ENCODE measurements at regions not wholly inside any gene's neighbourhood (a gene's known extent, or its start where the extent isn't known, plus 50 kb on each side); places are given as distances from the start of the nearest gene placed in this dataset.
A peak's percentile ranks its signal among the peaks of the same experiment; 100 is the strongest.

DNA sequence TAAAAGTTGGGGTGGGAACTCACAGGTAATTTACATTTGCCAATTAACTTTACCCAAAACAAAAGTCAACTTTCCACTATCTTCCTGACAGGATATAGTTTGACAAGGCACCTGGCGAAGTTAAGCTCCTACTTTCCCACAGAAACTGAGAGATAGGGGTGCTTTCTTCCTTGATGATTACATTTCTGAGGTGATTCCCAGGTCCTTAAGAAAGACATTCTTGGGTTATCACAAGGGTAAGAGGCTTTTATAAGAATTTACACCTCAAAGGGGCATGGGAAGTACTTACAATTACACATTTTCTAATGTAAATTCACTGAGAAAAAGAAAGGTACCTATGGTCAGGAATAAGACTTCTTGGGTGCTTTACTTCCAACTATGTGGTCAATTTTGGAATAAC, 660.9 kb upstream of the MGAT4C start:
- Histone ChIP-seq H3K4me1 (ENCODE audit: control insufficient read depth, insufficient read depth, low read length) (no peaks in the 10 kb centered on the region; the same call in 1 of the 2 replicates), H3K9ac (ENCODE audit: low read length) (no peak overlapping the region), H3K36me3 (ENCODE audit: control insufficient read depth, insufficient read depth, low read length) (peaks cover 10% of the 10 kb centered on the region; the same call in 1 of the 2 replicates), H3K27ac (ENCODE audit: low read depth, low read length) (no peak overlapping the region), H3K9me3 (ENCODE audit: control insufficient read depth, insufficient read depth, low read depth, low read length) (peaks cover 11% of the 10 kb centered on the region), H3K27me3 (ENCODE audit: control insufficient read depth, insufficient read depth, low read length) (no peaks in the 10 kb centered on the region), H3K4me3 (ENCODE audit: low read depth, low read length) (no peak overlapping the region)

DNA sequence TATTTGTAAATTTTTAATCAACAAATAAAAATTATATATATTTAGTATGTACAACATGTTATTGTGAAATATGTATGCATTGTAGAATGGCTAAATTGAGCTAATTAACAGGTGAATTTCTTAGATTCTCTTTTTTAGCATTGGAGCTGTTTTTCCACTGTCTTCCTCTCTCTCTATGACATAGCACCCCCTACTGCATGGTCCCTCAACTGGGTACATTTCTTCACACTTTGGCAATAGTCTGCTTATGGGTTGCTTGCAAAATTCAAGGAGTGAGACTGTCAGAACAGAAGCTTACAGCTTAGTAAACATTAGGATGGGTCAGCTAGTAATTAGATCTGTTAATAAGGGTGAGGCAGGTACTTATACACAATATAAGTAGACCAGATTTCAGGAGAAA, 658.5 kb upstream of the MGAT4C start:
- H3K9me3 ChIP-seq (ENCODE audit: control insufficient read depth, insufficient read depth, low read depth, low read length) = peaks cover 13% of the 10 kb centered on the region
- H3K27ac ChIP-seq (ENCODE audit: low read depth, low read length) = no peak overlapping the region
- H3K36me3 ChIP-seq (ENCODE audit: control insufficient read depth, insufficient read depth, low read length) = peaks cover 10% of the 10 kb centered on the region; the same call in 1 of the 2 replicates
- no peak overlapping the region for H3K9ac ChIP-seq (ENCODE audit: low read length)
- H3K4me1 ChIP-seq (ENCODE audit: control insufficient read depth, insufficient read depth, low read length) = no peaks in the 10 kb centered on the region; the same call in 1 of the 2 replicates
- H3K4me3 ChIP-seq (ENCODE audit: low read depth, low read length) = no peak overlapping the region
- no peaks in the 10 kb centered on the region for H3K27me3 ChIP-seq (ENCODE audit: control insufficient read depth, insufficient read depth, low read length)

DNA sequence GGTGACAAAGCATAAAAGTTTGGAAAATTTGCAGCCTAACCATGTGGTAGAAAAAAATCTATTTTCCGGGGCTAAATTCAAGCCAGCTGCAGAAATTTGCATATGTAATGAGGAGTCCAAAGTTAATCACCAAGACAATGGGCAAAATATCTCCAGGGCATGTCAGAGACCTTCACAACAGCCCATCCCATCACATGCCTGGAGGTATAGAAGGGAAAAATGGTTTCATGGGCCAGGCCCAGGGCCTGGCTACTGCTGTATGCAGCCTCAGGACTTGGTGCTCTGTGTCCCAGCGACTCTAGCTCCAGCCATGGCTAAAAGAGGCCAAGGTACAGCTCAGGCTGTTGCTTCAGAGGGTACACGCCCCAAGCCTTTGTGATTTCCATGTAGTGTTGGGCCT, 655.8 kb upstream of the MGAT4C start:
- Histone ChIP-seq H3K27ac (ENCODE audit: low read depth, low read length) (no peak overlapping the region), H3K4me3 (ENCODE audit: low read depth, low read length) (no peak overlapping the region), H3K9me3 (ENCODE audit: control insufficient read depth, insufficient read depth, low read depth, low read length) (peaks cover 13% of the 10 kb centered on the region), H3K4me1 (ENCODE audit: control insufficient read depth, insufficient read depth, low read length) (no peaks in the 10 kb centered on the region; the same call in 1 of the 2 replicates), H3K9ac (ENCODE audit: low read length) (no peak overlapping the region), H3K36me3 (ENCODE audit: control insufficient read depth, insufficient read depth, low read length) (peaks cover 10% of the 10 kb centered on the region; the same call in 1 of the 2 replicates), H3K27me3 (ENCODE audit: control insufficient read depth, insufficient read depth, low read length) (no peaks in the 10 kb centered on the region)

DNA sequence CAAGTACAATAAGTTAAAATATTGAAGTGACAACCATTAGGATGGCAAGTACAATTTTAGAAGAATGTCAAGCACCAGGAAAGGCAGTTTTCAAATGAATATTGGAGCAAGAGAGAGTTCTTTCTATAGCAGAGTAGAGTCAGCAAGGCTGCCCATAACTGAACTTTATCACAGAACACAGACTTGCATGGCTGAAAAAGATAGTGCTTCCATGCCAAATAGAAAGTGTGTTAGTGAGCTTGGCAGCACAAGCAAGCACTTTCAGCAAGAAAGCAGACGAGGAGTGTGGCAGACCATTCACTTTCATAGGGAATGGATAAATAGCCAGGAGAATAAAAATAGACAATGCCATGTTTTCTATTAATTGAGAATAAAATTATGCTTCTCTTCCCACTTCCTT, 647.0 kb upstream of the MGAT4C start:
- no peaks in the 10 kb centered on the region for H3K27me3 ChIP-seq (ENCODE audit: control insufficient read depth, insufficient read depth, low read length)
- no peak overlapping the region for H3K9ac ChIP-seq (ENCODE audit: low read length)
- H3K27ac ChIP-seq (ENCODE audit: low read depth, low read length) = no peak overlapping the region
- H3K9me3 ChIP-seq (ENCODE audit: control insufficient read depth, insufficient read depth, low read depth, low read length) = no peaks in the 10 kb centered on the region
- no peaks in the 10 kb centered on the region for H3K4me1 ChIP-seq (ENCODE audit: control insufficient read depth, insufficient read depth, low read length)
- no peaks in the 10 kb centered on the region for H3K36me3 ChIP-seq (ENCODE audit: control insufficient read depth, insufficient read depth, low read length)
- no peak overlapping the region for H3K4me3 ChIP-seq (ENCODE audit: low read depth, low read length)

DNA sequence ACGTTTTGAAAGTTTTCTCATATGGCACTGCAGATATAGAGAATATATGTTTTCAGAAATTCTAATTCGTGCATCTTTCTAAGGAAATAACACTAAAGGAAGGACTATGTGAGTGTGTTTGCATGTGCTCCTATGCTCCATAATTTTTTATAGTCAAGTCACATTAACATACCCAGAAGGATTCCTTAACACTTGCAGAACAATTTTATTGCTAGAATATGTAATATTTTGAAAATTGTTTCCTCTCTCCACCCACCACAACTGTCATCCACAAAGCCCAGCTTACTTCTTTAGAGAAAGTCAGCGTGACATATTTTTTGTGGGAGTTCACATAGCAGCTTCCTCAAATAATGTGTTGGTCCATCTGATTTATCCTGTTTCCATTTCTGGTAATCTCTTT, 604.6 kb upstream of the MGAT4C start:
- Histone ChIP-seq H3K27me3 (ENCODE audit: control insufficient read depth, insufficient read depth, low read length) (no peaks in the 10 kb centered on the region), H3K4me1 (ENCODE audit: control insufficient read depth, insufficient read depth, low read length) (no peaks in the 10 kb centered on the region), H3K9me3 (ENCODE audit: control insufficient read depth, insufficient read depth, low read depth, low read length) (no peaks in the 10 kb centered on the region), H3K9ac (ENCODE audit: low read length) (no peak overlapping the region), H3K36me3 (ENCODE audit: control insufficient read depth, insufficient read depth, low read length) (no peaks in the 10 kb centered on the region), H3K27ac (ENCODE audit: low read depth, low read length) (no peak overlapping the region), H3K4me3 (ENCODE audit: low read depth, low read length) (no peak overlapping the region)

DNA sequence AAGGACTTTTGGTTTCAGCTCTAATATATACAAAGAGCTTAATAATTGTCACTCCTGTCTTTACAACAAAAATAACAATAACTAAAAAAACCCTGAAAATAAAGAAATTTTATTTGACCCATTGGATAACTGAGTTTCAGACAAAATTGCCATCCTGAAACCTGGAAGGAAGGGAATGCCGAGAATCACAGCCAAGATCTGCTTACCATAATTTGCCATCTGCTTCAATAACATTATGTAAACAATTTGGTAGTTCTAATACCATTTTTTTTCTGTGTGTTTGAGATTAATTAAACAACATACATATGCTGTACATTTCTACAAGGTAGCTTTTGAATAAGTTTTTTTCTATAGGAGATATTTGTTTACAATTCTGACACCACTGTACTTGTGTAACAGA, 596.3 kb upstream of the MGAT4C start:
- H3K9me3 ChIP-seq (ENCODE audit: control insufficient read depth, insufficient read depth, low read depth, low read length) = no peaks in the 10 kb centered on the region
- no peak overlapping the region for H3K4me3 ChIP-seq (ENCODE audit: low read depth, low read length)
- H3K27ac ChIP-seq (ENCODE audit: low read depth, low read length) = no peak overlapping the region
- no peak overlapping the region for H3K9ac ChIP-seq (ENCODE audit: low read length)
- H3K27me3 ChIP-seq (ENCODE audit: control insufficient read depth, insufficient read depth, low read length) = no peaks in the 10 kb centered on the region
- H3K4me1 ChIP-seq (ENCODE audit: control insufficient read depth, insufficient read depth, low read length) = no peaks in the 10 kb centered on the region
- no peaks in the 10 kb centered on the region for H3K36me3 ChIP-seq (ENCODE audit: control insufficient read depth, insufficient read depth, low read length)

DNA sequence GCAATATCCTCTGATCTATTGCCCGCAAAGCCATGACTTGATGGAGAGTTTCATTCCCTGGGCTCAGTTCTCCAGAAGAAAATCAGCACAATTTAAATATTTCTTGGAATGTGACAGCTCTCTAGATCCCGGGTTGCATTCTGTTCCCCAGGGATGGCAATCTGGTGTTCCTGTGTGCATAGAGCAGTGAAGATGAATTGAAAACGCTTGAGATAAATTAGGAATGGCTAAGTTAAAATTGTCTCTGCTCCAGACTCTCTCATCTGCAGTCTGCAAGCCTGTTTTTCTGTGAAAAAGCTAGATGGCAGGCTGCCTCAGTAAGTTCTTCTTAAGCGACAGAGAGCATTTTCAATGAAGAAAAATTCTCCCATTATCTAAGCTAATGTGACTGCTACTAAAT, 582.5 kb upstream of the MGAT4C start:
- Histone ChIP-seq H3K27ac (ENCODE audit: low read depth, low read length) (peak overlapping the region; percentile 46; the same call in 1 of the 2 replicates), H3K9me3 (ENCODE audit: control insufficient read depth, insufficient read depth, low read depth, low read length) (no peaks in the 10 kb centered on the region), H3K9ac (ENCODE audit: low read length) (no peak overlapping the region), H3K36me3 (ENCODE audit: control insufficient read depth, insufficient read depth, low read length) (no peaks in the 10 kb centered on the region), H3K4me3 (ENCODE audit: low read depth, low read length) (no peak overlapping the region), H3K27me3 (ENCODE audit: control insufficient read depth, insufficient read depth, low read length) (no peaks in the 10 kb centered on the region), H3K4me1 (ENCODE audit: control insufficient read depth, insufficient read depth, low read length) (peaks cover 28% of the 10 kb centered on the region)

DNA sequence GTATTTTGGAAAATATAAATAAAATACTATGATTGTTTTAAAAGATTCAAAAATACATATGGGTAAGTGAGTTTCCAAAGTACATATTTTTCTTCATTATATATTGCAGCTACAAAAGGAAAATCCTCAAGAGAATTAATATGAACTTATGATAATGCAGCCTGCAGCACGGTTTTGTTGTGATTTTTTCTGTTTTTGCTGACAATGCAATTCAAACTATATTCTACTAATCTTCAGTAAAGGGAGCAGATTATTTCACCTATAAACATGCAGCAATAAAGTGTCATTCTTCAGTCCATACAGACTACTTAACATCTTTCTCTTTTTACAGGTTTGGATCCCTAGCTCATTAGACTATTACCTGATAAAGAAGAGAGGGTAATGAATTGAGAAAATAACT, 582.1 kb upstream of the MGAT4C start:
- H3K9ac ChIP-seq (ENCODE audit: low read length) = no peak overlapping the region
- no peaks in the 10 kb centered on the region for H3K27me3 ChIP-seq (ENCODE audit: control insufficient read depth, insufficient read depth, low read length)

DNA sequence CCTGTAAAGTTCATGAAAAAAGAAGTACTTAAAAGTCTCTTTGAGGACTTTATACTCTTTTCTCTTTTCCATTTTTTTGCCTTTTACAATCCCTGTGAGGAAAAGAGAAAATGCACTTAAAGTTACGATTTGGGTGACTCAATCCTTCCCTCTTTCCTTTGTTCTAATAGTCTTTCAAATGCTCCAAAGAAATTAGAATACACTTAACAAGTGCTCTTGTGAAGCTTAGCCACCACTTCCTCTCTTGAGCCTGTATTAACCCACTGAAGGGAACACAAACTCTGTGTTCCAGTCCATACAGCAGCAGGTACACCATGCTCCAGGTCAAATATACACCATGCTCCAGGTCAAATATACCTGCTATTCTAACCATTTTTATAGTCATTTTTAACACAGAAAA, 581.1 kb upstream of the MGAT4C start:
- Histone ChIP-seq H3K27ac (ENCODE audit: low read depth, low read length) (peak overlapping the region; percentile 77), H3K4me1 (ENCODE audit: control insufficient read depth, insufficient read depth, low read length) (peaks cover 28% of the 10 kb centered on the region), H3K27me3 (ENCODE audit: control insufficient read depth, insufficient read depth, low read length) (no peaks in the 10 kb centered on the region), H3K9ac (ENCODE audit: low read length) (peak overlapping the region; percentile 39), H3K36me3 (ENCODE audit: control insufficient read depth, insufficient read depth, low read length) (no peaks in the 10 kb centered on the region), H3K4me3 (ENCODE audit: low read depth, low read length) (peak overlapping the region; percentile 29; the same call in 1 of the 2 replicates), H3K9me3 (ENCODE audit: control insufficient read depth, insufficient read depth, low read depth, low read length) (no peaks in the 10 kb centered on the region)

More for the DNA sequence above, 582.1 kb upstream of the MGAT4C start:
- H3K27ac ChIP-seq (ENCODE audit: low read depth, low read length) = peak overlapping the region; percentile 46; the same call in 1 of the 2 replicates
- peaks cover 28% of the 10 kb centered on the region for H3K4me1 ChIP-seq (ENCODE audit: control insufficient read depth, insufficient read depth, low read length)
- H3K9me3 ChIP-seq (ENCODE audit: control insufficient read depth, insufficient read depth, low read depth, low read length) = no peaks in the 10 kb centered on the region
- no peaks in the 10 kb centered on the region for H3K36me3 ChIP-seq (ENCODE audit: control insufficient read depth, insufficient read depth, low read length)
- no peak overlapping the region for H3K4me3 ChIP-seq (ENCODE audit: low read depth, low read length)

DNA sequence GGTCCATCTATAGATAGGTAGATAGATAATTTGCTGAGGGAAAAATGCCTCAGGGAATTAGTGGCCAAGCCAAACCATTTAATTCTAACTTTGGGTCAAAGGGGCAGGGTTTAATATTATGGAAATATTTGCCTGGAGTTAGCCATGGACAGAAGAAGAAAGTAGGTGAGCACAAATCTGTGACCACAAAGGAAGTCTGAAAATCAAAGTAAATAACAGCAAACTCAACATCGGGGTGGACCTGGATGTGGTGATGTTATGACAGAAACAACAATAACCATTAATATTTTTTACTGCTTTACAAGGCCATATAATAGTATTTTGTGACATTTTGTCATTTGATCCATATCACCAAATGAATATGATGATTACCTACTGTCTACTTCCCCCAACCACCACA, 578.0 kb upstream of the MGAT4C start:
- Histone ChIP-seq H3K9me3 (ENCODE audit: control insufficient read depth, insufficient read depth, low read depth, low read length) (no peaks in the 10 kb centered on the region), H3K27me3 (ENCODE audit: control insufficient read depth, insufficient read depth, low read length) (no peaks in the 10 kb centered on the region), H3K4me3 (ENCODE audit: low read depth, low read length) (no peak overlapping the region), H3K4me1 (ENCODE audit: control insufficient read depth, insufficient read depth, low read length) (peaks cover 28% of the 10 kb centered on the region), H3K27ac (ENCODE audit: low read depth, low read length) (no peak overlapping the region), H3K9ac (ENCODE audit: low read length) (no peak overlapping the region), H3K36me3 (ENCODE audit: control insufficient read depth, insufficient read depth, low read length) (no peaks in the 10 kb centered on the region)

DNA sequence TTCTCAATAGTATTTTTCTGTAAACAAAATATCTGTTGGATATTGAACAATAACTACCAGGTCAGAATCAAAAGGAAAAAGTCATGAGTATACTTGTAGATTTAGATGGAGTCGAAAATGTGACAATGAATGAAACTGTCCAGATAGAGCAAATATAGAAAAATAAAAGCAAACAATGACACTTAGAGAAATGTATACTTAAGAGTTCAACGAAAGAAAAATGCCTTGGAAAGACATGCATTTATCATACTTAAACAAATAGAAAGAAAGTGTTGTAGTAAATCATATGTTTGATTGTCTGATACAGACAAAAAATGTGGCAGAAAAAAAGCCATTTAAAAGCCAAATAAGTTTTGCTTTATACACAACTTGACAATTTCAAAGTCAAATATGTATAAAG, 571.2 kb upstream of the MGAT4C start:
- Histone ChIP-seq H3K9ac (ENCODE audit: low read length) (no peak overlapping the region), H3K27ac (ENCODE audit: low read depth, low read length) (no peak overlapping the region), H3K27me3 (ENCODE audit: control insufficient read depth, insufficient read depth, low read length) (no peaks in the 10 kb centered on the region), H3K36me3 (ENCODE audit: control insufficient read depth, insufficient read depth, low read length) (no peaks in the 10 kb centered on the region), H3K4me3 (ENCODE audit: low read depth, low read length) (no peak overlapping the region), H3K4me1 (ENCODE audit: control insufficient read depth, insufficient read depth, low read length) (no peaks in the 10 kb centered on the region), H3K9me3 (ENCODE audit: control insufficient read depth, insufficient read depth, low read depth, low read length) (no peaks in the 10 kb centered on the region)

DNA sequence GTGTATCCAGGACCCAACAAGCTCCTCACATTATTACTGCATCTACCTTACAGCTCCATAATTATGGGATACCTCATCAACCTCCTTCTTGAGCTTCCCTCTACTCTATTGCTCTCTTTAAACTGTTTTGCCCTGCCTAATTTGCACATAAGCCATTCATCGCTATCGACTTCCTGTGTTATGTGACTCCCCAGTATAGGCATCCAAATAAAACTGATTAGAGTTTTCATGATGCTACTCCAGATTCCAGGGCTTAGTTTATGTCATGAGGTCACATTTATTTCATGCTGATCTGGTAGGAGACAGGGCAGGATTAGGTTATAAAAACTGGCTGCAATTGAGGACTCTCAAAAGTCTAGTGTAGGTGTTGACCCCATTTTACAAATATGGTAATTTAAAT, 569.9 kb upstream of the MGAT4C start:
- no peak overlapping the region for H3K27ac ChIP-seq (ENCODE audit: low read depth, low read length)
- H3K9ac ChIP-seq (ENCODE audit: low read length) = no peak overlapping the region
- H3K9me3 ChIP-seq (ENCODE audit: control insufficient read depth, insufficient read depth, low read depth, low read length) = no peaks in the 10 kb centered on the region
- no peak overlapping the region for H3K4me3 ChIP-seq (ENCODE audit: low read depth, low read length)
- no peaks in the 10 kb centered on the region for H3K4me1 ChIP-seq (ENCODE audit: control insufficient read depth, insufficient read depth, low read length)
- no peaks in the 10 kb centered on the region for H3K36me3 ChIP-seq (ENCODE audit: control insufficient read depth, insufficient read depth, low read length)
- H3K27me3 ChIP-seq (ENCODE audit: control insufficient read depth, insufficient read depth, low read length) = no peaks in the 10 kb centered on the region

Measured in HUES6 (cell line).